T-helper 1 cell treated with Interleukin-12 subunit alpha and Interleukin-12 subunit beta and Interleukin-4 antibody, amounts not matched to agents 30 μg/mL and 1 μg/mL, for 36 hours (primary cell): ENCODE measurements at regions not wholly inside any gene's neighbourhood (a gene's known extent, or its start where the extent isn't known, plus 50 kb on each side); places are given as distances from the start of the nearest gene placed in this dataset.

Source experiments
- H3K27ac Mint-ChIP-seq: one replicate; pipeline ENCODE4 v1.8.0; 2021; ENCODE audit warnings: mild to moderate bottlenecking, mixed read lengths
- H3K27me3 Mint-ChIP-seq: one replicate; pipeline ENCODE4 v1.8.0; 2021; ENCODE audit warnings: low read depth, mixed read lengths
- H3K36me3 Mint-ChIP-seq: one replicate; pipeline ENCODE4 v1.8.0; 2021; ENCODE audit warnings: low read depth, mixed read lengths
- H3K4me1 Mint-ChIP-seq: one replicate; pipeline ENCODE4 v1.8.0; 2021; ENCODE audit warnings: low read depth, mixed read lengths
- H3K4me3 Mint-ChIP-seq: one replicate; pipeline ENCODE4 v1.8.0; 2021; ENCODE audit warnings: mild to moderate bottlenecking, moderate library complexity, mixed read lengths
- H3K9me3 Mint-ChIP-seq: one replicate; pipeline ENCODE4 v1.8.0; 2021; ENCODE audit warnings: mixed read lengths

GRCh38 chr5:100313657-100314056, 221.5 kb upstream of the FAM174A start:
- Mint-ChIP-seq H3K36me3 (no peaks in the 10 kb centered on the region), H3K27me3 (no peaks in the 10 kb centered on the region), H3K4me1 (no peaks in the 10 kb centered on the region), H3K27ac (no peak overlapping the region), H3K4me3 (no peak overlapping the region), H3K9me3 (peaks cover 4% of the 10 kb centered on the region)

- Mint-ChIP-seq H3K4me3 (no peak overlapping the region), H3K4me1 (no peaks in the 10 kb centered on the region), H3K36me3 (no peaks in the 10 kb centered on the region), H3K27me3 (no peaks in the 10 kb centered on the region), H3K27ac (no peak overlapping the region), H3K9me3 (peaks cover 4% of the 10 kb centered on the region)
Observed at GRCh38 chr5:100311806-100312205, 223.4 kb upstream of the FAM174A start.

GRCh38 chr5:100306000-100306399, 229.2 kb upstream of the FAM174A start:
- no peaks in the 10 kb centered on the region for H3K27me3 Mint-ChIP-seq
- H3K4me1 Mint-ChIP-seq: no peaks in the 10 kb centered on the region
- no peak overlapping the region for H3K27ac Mint-ChIP-seq
- H3K9me3 Mint-ChIP-seq: no peaks in the 10 kb centered on the region
- no peaks in the 10 kb centered on the region for H3K36me3 Mint-ChIP-seq
- no peak overlapping the region for H3K4me3 Mint-ChIP-seq

- Mint-ChIP-seq H3K4me1 (no peaks in the 10 kb centered on the region), H3K27ac (no peak overlapping the region), H3K27me3 (no peaks in the 10 kb centered on the region), H3K4me3 (no peak overlapping the region), H3K36me3 (no peaks in the 10 kb centered on the region), H3K9me3 (no peaks in the 10 kb centered on the region)
Observed at GRCh38 chr5:100303216-100303615, 232.0 kb upstream of the FAM174A start.

- H3K4me3 Mint-ChIP-seq: no peak overlapping the region
- no peaks in the 10 kb centered on the region for H3K9me3 Mint-ChIP-seq
- no peaks in the 10 kb centered on the region for H3K27me3 Mint-ChIP-seq
- H3K36me3 Mint-ChIP-seq: no peaks in the 10 kb centered on the region
- H3K27ac Mint-ChIP-seq: no peak overlapping the region
- no peaks in the 10 kb centered on the region for H3K4me1 Mint-ChIP-seq
Observed at GRCh38 chr5:100299261-100299660, 235.9 kb upstream of the FAM174A start.

- no peaks in the 10 kb centered on the region for H3K4me1 Mint-ChIP-seq
- H3K36me3 Mint-ChIP-seq: no peaks in the 10 kb centered on the region
- H3K27me3 Mint-ChIP-seq: no peaks in the 10 kb centered on the region
- no peaks in the 10 kb centered on the region for H3K9me3 Mint-ChIP-seq
- H3K4me3 Mint-ChIP-seq: no peak overlapping the region
- no peak overlapping the region for H3K27ac Mint-ChIP-seq
Observed at GRCh38 chr5:100276071-100276470, 259.1 kb upstream of the FAM174A start.

- Mint-ChIP-seq H3K27me3 (no peaks in the 10 kb centered on the region), H3K9me3 (no peaks in the 10 kb centered on the region), H3K36me3 (no peaks in the 10 kb centered on the region), H3K27ac (no peak overlapping the region), H3K4me3 (no peak overlapping the region), H3K4me1 (no peaks in the 10 kb centered on the region)
Observed at GRCh38 chr5:100275631-100276030, 259.5 kb upstream of the FAM174A start.

GRCh38 chr5:100273846-100274580, 261.2 kb upstream of the FAM174A start:
- no peaks in the 10 kb centered on the region for H3K27me3 Mint-ChIP-seq
- H3K4me3 Mint-ChIP-seq: no peak overlapping the region
- H3K9me3 Mint-ChIP-seq: no peaks in the 10 kb centered on the region
- H3K36me3 Mint-ChIP-seq: no peaks in the 10 kb centered on the region
- no peaks in the 10 kb centered on the region for H3K4me1 Mint-ChIP-seq
- H3K27ac Mint-ChIP-seq: no peak overlapping the region

GRCh38 chr5:100270023-100270771, 265.0 kb upstream of the FAM174A start:
- H3K36me3 Mint-ChIP-seq: no peaks in the 10 kb centered on the region
- no peaks in the 10 kb centered on the region for H3K9me3 Mint-ChIP-seq
- no peaks in the 10 kb centered on the region for H3K27me3 Mint-ChIP-seq
- no peak overlapping the region for H3K27ac Mint-ChIP-seq
- H3K4me3 Mint-ChIP-seq: no peak overlapping the region
- no peaks in the 10 kb centered on the region for H3K4me1 Mint-ChIP-seq

- H3K36me3 Mint-ChIP-seq: no peaks in the 10 kb centered on the region
- no peaks in the 10 kb centered on the region for H3K9me3 Mint-ChIP-seq
- no peak overlapping the region for H3K27ac Mint-ChIP-seq
- H3K4me3 Mint-ChIP-seq: no peak overlapping the region
- no peaks in the 10 kb centered on the region for H3K4me1 Mint-ChIP-seq
- no peaks in the 10 kb centered on the region for H3K27me3 Mint-ChIP-seq
Observed at GRCh38 chr5:100260968-100261367, 274.2 kb upstream of the FAM174A start.

GRCh38 chr5:100252944-100253343, 282.2 kb upstream of the FAM174A start:
- H3K4me1 Mint-ChIP-seq: no peaks in the 10 kb centered on the region
- no peaks in the 10 kb centered on the region for H3K36me3 Mint-ChIP-seq
- no peak overlapping the region for H3K27ac Mint-ChIP-seq
- no peaks in the 10 kb centered on the region for H3K27me3 Mint-ChIP-seq
- H3K4me3 Mint-ChIP-seq: no peak overlapping the region
- no peaks in the 10 kb centered on the region for H3K9me3 Mint-ChIP-seq

GRCh38 chr5:100252037-100252436, 283.1 kb upstream of the FAM174A start:
- Mint-ChIP-seq H3K36me3 (no peaks in the 10 kb centered on the region), H3K27me3 (no peaks in the 10 kb centered on the region), H3K9me3 (no peaks in the 10 kb centered on the region)

GRCh38 chr5:100249884-100250269, 285.3 kb upstream of the FAM174A start:
- no peak overlapping the region for H3K4me3 Mint-ChIP-seq
- H3K27me3 Mint-ChIP-seq: no peaks in the 10 kb centered on the region
- no peaks in the 10 kb centered on the region for H3K36me3 Mint-ChIP-seq
- H3K27ac Mint-ChIP-seq: no peak overlapping the region
- no peaks in the 10 kb centered on the region for H3K9me3 Mint-ChIP-seq
- H3K4me1 Mint-ChIP-seq: no peaks in the 10 kb centered on the region

More at GRCh38 chr5:100252037-100252436, 283.1 kb upstream of the FAM174A start:
- Mint-ChIP-seq H3K4me1 (no peaks in the 10 kb centered on the region), H3K4me3 (no peak overlapping the region), H3K27ac (no peak overlapping the region)

- Mint-ChIP-seq H3K36me3 (no peaks in the 10 kb centered on the region), H3K9me3 (no peaks in the 10 kb centered on the region), H3K4me1 (no peaks in the 10 kb centered on the region), H3K27me3 (no peaks in the 10 kb centered on the region), H3K27ac (no peak overlapping the region), H3K4me3 (no peak overlapping the region)
Observed at GRCh38 chr5:100249211-100249883, 285.8 kb upstream of the FAM174A start.

GRCh38 chr5:100232736-100233135, 302.4 kb upstream of the FAM174A start:
- Mint-ChIP-seq H3K9me3 (no peaks in the 10 kb centered on the region), H3K4me3 (no peak overlapping the region), H3K4me1 (no peaks in the 10 kb centered on the region), H3K27ac (no peak overlapping the region), H3K36me3 (no peaks in the 10 kb centered on the region), H3K27me3 (no peaks in the 10 kb centered on the region)
